Mucosa of descending colon (tissue), 3 donors: ENCODE measurements at regions not wholly inside any gene's neighbourhood (a gene's known extent, or its start where the extent isn't known, plus 50 kb on each side); places are given as distances from the start of the nearest gene placed in this dataset.

Source experiments
- ATAC-seq: fragments of 200-7000 bp; cut with Tn5 transposase; one replicate; pipeline ENCODE4 v1.9.1; 2020; ENCODE audit warnings: mild to moderate bottlenecking, moderate library complexity
- DNase-seq, 3 donors: peaks; one replicate each; pipeline ENCODE4 v3.0.0-alpha.2; 2020
- H3K36me3 ChIP-seq: fragments of 200-600 bp; one replicate; pipeline ENCODE4 v1.8.0; 2021; ENCODE audit warnings: low read depth, mild to moderate bottlenecking
- H3K4me1 ChIP-seq: fragments of 200-600 bp; one replicate; pipeline ENCODE4 v1.8.0; 2021; ENCODE audit warnings: low read depth, mild to moderate bottlenecking
- H3K4me3 ChIP-seq: fragments of 200-600 bp; one replicate; pipeline ENCODE4 v1.8.0; 2021; ENCODE audit warnings: mild to moderate bottlenecking
- H3K9me3 ChIP-seq: fragments of 200-600 bp; one replicate; pipeline ENCODE4 v1.8.0; 2021; ENCODE audit warnings: mild to moderate bottlenecking
- CTCF ChIP-seq: fragments of 200-600 bp; IDR thresholded peaks from one replicate; pipeline ENCODE4 v1.8.0; 2022; ENCODE audit warnings: antibody characterized with exemption, mild to moderate bottlenecking
- intact Hi-C, 2 donors: fragments of 100-400 bp; cut with DNase I in 1 of 2; cut with micrococcal nuclease in 1 of 2; formaldehyde crosslinking; loops; one replicate each; pipeline versions ENCODE4 v1.11.0 to v1.11.1; 2022; cut with DNase I, micrococcal nuclease
- donor health status: DM: no; HTN: no; CAD: no; lungs with moderate emphysema.
- donor health status: DM: no; HTN: no; CAD: no.
- donor health status: DM: no; HTN: yes; CAD: no.

GRCh38 chr7:153530441-153530840, 521.8 kb upstream of the DPP6 start:
- H3K4me3 ChIP-seq, result no peak overlapping the region
- intact Hi-C loops, result no loop called here
- no peak for TF ChIP-seq CTCF
- H3K9me3 ChIP-seq, result peaks cover 11% of the 10 kb centered on the region
- ATAC-seq (no peak), DNase-seq (no peak)
- no peaks in the 10 kb centered on the region for H3K36me3 ChIP-seq
- no peaks in the 10 kb centered on the region for H3K4me1 ChIP-seq

- no peak overlapping the region for H3K4me3 ChIP-seq
- DNase-seq (no peak), ATAC-seq (no peak)
- no peaks in the 10 kb centered on the region for H3K4me1 ChIP-seq
- no peaks in the 10 kb centered on the region for H3K36me3 ChIP-seq
- intact Hi-C loops, result no loop called here
- H3K9me3 ChIP-seq, result peaks cover 11% of the 10 kb centered on the region
- no peak for TF ChIP-seq CTCF
Measured at GRCh38 chr7:153532326-153532725, 519.9 kb upstream of the DPP6 start.

GRCh38 chr7:153537271-153537670, 514.9 kb upstream of the DPP6 start:
- no peak for TF ChIP-seq CTCF
- no peaks in the 10 kb centered on the region for H3K9me3 ChIP-seq
- no peak overlapping the region for H3K4me3 ChIP-seq
- no peak for DNase-seq
- intact Hi-C loops, result no loop called here
- no peaks in the 10 kb centered on the region for H3K4me1 ChIP-seq
- ATAC-seq, result no peak
- H3K36me3 ChIP-seq, result no peaks in the 10 kb centered on the region

- TF ChIP-seq CTCF, result no peak
- no peaks in the 10 kb centered on the region for H3K4me1 ChIP-seq
- ATAC-seq (no peak), DNase-seq (no peak)
- no peak overlapping the region for H3K4me3 ChIP-seq
- intact Hi-C loops, result no loop called here
- H3K9me3 ChIP-seq, result no peaks in the 10 kb centered on the region
- no peaks in the 10 kb centered on the region for H3K36me3 ChIP-seq
Measured at GRCh38 chr7:153541903-153542302, 510.3 kb upstream of the DPP6 start.

- Histone ChIP-seq H3K4me1 (no peaks in the 10 kb centered on the region), H3K4me3 (no peak overlapping the region), H3K36me3 (no peaks in the 10 kb centered on the region), H3K9me3 (no peaks in the 10 kb centered on the region)
- no peak for DNase-seq
- no peak for TF ChIP-seq CTCF
- intact Hi-C loops, result no loop called here
- ATAC-seq, result no peak
Measured at GRCh38 chr7:153543232-153543631, 509.0 kb upstream of the DPP6 start.

- Histone ChIP-seq H3K9me3 (no peaks in the 10 kb centered on the region), H3K4me1 (no peaks in the 10 kb centered on the region), H3K36me3 (no peaks in the 10 kb centered on the region), H3K4me3 (no peak overlapping the region)
- ATAC-seq (no peak), DNase-seq (no peak)
- intact Hi-C loops, result no loop called here
- TF ChIP-seq CTCF, result no peak
Measured at GRCh38 chr7:153550173-153550572, 502.0 kb upstream of the DPP6 start.
